ENCODE measurements at regions not wholly inside any gene's neighbourhood (a gene's known extent, or its start where the extent isn't known, plus 50 kb on each side); places are given as distances from the start of the nearest gene placed in this dataset.
A peak's percentile ranks its signal among the peaks of the same experiment; 100 is the strongest.
"Not testable (repeated sequence)": the region's sequence is repeated elsewhere in the genome, so short reads cannot be mapped to it uniquely, and the experiment has no call there.

DNA sequence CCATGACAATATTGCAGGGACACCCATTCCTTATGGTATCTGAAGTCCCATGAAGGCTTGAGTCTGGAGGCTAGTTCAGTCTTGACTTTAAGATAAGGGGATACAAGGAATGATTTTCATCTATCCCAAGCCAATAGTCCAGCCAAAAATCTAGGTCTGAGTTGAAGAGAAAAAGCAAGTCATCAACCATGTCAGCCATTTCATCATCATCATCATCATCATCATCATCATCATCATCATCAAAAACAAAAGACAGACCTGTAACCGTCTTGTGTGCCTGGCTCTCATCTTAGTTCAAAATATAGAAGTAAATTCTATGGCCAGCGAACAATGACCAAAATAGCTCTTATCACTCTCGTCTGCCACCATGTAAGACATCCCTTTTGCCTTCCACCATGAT lies 59.5 kb upstream of the FAM90A26 start:
- H3K36me3 ChIP-seq (ENCODE audit: low read depth); H3K27ac ChIP-seq; intact Hi-C loops (cut with micrococcal nuclease; ENCODE audit: unreplicated experiment); BruUV-seq (replicated peaks); CTCF ChIA-PET; H3K4me3 ChIP-seq; DNase-seq; H3K9me3 ChIP-seq (ENCODE audit: insufficient read depth, low read depth); POLR2A ChIA-PET (ENCODE audit: unreplicated experiment); H4K20me1 ChIP-seq (ENCODE audit: insufficient read depth); H3K4me1 ChIP-seq (replicated peaks; ENCODE audit: insufficient read depth); H3K9me2 ChIP-seq (ENCODE audit: insufficient read depth); H2AFZ ChIP-seq; H3F3A ChIP-seq (ENCODE audit: insufficient read depth, low read depth); H3K4me2 ChIP-seq; H3K79me2 ChIP-seq (ENCODE audit: low read depth): not testable (repeated sequence)
- peaks cover 10% of the 10 kb centered on the region; the same call in 1 of the 2 replicates for H3K27me3 ChIP-seq (ENCODE audit: insufficient read depth, low read depth)

DNA sequence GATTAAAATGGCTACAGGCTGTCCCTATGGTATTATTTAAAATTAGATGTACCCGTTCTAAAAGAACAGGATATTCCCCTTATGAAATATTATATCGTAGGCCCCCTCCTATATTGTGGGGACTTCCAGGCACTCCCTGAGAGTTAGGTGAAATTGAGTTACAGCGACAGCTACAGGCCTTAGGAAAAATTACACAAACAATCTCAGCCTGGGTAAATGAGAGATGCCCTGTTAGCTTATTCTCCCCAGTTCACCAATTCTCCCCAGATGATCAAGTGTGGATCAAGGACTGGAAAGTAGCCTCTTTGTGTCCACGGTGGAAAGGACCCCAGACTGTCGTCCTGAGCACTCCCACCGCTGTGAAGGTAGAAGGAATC lies 67.1 kb upstream of the FAM90A26 start:
- H3K79me2 ChIP-seq (ENCODE audit: low read depth); H3K9me3 ChIP-seq (ENCODE audit: insufficient read depth, low read depth); H3F3A ChIP-seq (ENCODE audit: insufficient read depth, low read depth); BruUV-seq (replicated peaks); POLR2A ChIA-PET (ENCODE audit: unreplicated experiment); H3K9me2 ChIP-seq (ENCODE audit: insufficient read depth); H3K4me3 ChIP-seq; H3K27ac ChIP-seq; H2AFZ ChIP-seq; H3K4me1 ChIP-seq (replicated peaks; ENCODE audit: insufficient read depth); DNase-seq; H3K4me2 ChIP-seq; H4K20me1 ChIP-seq (ENCODE audit: insufficient read depth); intact Hi-C loops (cut with micrococcal nuclease; ENCODE audit: unreplicated experiment); H3K36me3 ChIP-seq (ENCODE audit: low read depth); CTCF ChIA-PET: not testable (repeated sequence)
- peaks cover 46% of the 10 kb centered on the region; the same call in 1 of the 2 replicates for H3K27me3 ChIP-seq (ENCODE audit: insufficient read depth, low read depth)
- TF ChIP-seq, protein P1, sequence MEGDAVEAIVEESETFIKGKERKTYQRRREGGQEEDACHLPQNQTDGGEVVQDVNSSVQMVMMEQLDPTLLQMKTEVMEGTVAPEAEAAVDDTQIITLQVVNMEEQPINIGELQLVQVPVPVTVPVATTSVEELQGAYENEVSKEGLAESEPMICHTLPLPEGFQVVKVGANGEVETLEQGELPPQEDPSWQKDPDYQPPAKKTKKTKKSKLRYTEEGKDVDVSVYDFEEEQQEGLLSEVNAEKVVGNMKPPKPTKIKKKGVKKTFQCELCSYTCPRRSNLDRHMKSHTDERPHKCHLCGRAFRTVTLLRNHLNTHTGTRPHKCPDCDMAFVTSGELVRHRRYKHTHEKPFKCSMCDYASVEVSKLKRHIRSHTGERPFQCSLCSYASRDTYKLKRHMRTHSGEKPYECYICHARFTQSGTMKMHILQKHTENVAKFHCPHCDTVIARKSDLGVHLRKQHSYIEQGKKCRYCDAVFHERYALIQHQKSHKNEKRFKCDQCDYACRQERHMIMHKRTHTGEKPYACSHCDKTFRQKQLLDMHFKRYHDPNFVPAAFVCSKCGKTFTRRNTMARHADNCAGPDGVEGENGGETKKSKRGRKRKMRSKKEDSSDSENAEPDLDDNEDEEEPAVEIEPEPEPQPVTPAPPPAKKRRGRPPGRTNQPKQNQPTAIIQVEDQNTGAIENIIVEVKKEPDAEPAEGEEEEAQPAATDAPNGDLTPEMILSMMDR (conservative IDR thresholded peaks at IDR 0.05): peak; percentile 40; the same call in 1 of the 2 replicates

DNA sequence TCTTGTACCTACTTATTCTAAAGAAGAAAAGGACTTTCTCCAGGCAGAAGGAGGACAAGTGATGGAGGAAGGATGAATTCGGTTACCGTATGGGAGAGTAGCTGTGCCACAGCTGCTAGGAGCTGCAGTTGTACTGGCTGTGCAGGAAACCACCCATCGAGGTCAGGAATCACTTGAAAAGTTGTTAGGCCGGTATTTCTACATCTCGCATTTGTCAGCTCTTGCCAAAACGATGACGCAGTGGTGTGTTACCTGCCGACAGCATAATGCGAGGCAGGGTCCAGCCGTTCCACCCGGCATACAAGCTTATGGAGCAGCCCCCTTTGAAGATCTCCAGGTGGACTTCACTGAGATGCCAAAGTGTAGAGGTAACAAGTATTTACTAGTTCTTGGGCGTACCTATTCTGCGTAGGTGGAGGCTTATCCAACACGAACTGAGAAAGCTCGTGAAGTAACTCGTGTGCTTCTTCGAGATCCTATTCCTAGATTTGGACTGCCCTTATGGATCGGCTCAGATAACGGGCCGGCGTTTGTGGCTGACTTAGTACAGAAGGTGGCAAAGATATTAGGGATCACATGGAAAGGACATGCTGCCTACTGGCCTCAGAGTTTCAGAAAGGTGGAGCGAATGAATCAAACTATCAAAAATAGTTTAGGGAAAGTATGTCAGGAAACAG lies 67.6 kb upstream of the FAM90A26 start:
- H3K27me3 ChIP-seq (ENCODE audit: insufficient read depth, low read depth): peaks cover 46% of the 10 kb centered on the region; the same call in 1 of the 2 replicates
- H3F3A ChIP-seq (ENCODE audit: insufficient read depth, low read depth); H3K4me1 ChIP-seq (replicated peaks; ENCODE audit: insufficient read depth); CTCF ChIA-PET; H3K4me2 ChIP-seq; H3K79me2 ChIP-seq (ENCODE audit: low read depth); H3K9me2 ChIP-seq (ENCODE audit: insufficient read depth); H4K20me1 ChIP-seq (ENCODE audit: insufficient read depth); POLR2A ChIA-PET (ENCODE audit: unreplicated experiment); H3K27ac ChIP-seq; H3K9me3 ChIP-seq (ENCODE audit: insufficient read depth, low read depth); intact Hi-C loops (cut with micrococcal nuclease; ENCODE audit: unreplicated experiment); BruUV-seq (replicated peaks); DNase-seq; H2AFZ ChIP-seq; H3K4me3 ChIP-seq; H3K36me3 ChIP-seq (ENCODE audit: low read depth): not testable (repeated sequence)

DNA sequence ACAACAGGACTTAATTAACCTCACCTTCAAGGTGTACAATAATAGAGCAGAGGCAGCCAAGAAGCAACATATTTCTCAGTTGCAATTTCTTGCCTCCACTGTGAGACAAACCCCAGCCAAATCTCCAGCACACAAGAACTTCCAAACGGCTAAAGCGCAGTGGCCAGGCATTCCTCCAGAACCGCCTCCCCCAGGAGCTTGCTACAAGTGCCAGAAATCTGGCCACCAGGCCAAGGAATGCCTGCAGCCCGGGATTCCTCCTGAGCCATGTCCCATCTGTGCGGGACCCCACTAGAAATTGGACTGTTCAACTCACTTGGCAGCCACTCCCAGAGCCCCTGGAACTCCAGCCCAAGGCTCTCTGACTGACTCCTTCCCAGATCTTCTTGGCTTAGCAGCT lies 73.9 kb upstream of the FAM90A26 start:
- H3F3A ChIP-seq (ENCODE audit: insufficient read depth, low read depth); H3K27ac ChIP-seq; H3K9me2 ChIP-seq (ENCODE audit: insufficient read depth); H3K4me2 ChIP-seq; BruUV-seq (replicated peaks); H4K20me1 ChIP-seq (ENCODE audit: insufficient read depth); H3K79me2 ChIP-seq (ENCODE audit: low read depth); H3K4me3 ChIP-seq; H2AFZ ChIP-seq; H3K4me1 ChIP-seq (replicated peaks; ENCODE audit: insufficient read depth); DNase-seq; H3K36me3 ChIP-seq (ENCODE audit: low read depth); CTCF ChIA-PET; H3K9me3 ChIP-seq (ENCODE audit: insufficient read depth, low read depth); intact Hi-C loops (cut with micrococcal nuclease; ENCODE audit: unreplicated experiment); POLR2A ChIA-PET (ENCODE audit: unreplicated experiment): not testable (repeated sequence)
- H3K27me3 ChIP-seq (ENCODE audit: insufficient read depth, low read depth): peaks cover 14% of the 10 kb centered on the region; the same call in 1 of the 2 replicates

DNA sequence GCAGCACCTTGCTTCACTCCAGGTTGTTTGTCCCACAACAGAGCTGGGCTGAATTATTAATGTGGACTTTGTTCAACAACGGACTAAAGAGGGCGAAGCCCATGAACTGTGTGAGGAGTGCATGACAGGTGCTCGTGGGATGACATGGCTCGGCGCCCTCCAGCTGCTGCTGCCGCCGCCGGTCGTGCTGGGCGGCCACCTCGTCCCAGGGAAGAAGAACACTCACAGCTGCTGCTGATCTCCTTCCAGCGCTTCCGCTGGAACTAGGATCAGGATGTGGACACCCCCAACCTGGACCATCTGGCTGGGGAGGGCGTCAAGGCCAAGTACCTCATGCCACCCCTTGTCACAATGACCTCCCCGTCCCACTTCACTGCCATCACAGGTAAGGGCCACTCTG lies 91.4 kb upstream of the FAM90A26 start:
- CTCF ChIA-PET; H3K9me2 ChIP-seq (ENCODE audit: insufficient read depth); BruUV-seq (replicated peaks); H3K4me3 ChIP-seq; H3K27ac ChIP-seq; intact Hi-C loops (cut with micrococcal nuclease; ENCODE audit: unreplicated experiment); POLR2A ChIA-PET (ENCODE audit: unreplicated experiment); H4K20me1 ChIP-seq (ENCODE audit: insufficient read depth); DNase-seq; H3K79me2 ChIP-seq (ENCODE audit: low read depth); H3F3A ChIP-seq (ENCODE audit: insufficient read depth, low read depth); H2AFZ ChIP-seq; H3K4me2 ChIP-seq; H3K9me3 ChIP-seq (ENCODE audit: insufficient read depth, low read depth); H3K36me3 ChIP-seq (ENCODE audit: low read depth); H3K4me1 ChIP-seq (replicated peaks; ENCODE audit: insufficient read depth): not testable (repeated sequence)
- H3K27me3 ChIP-seq (ENCODE audit: insufficient read depth, low read depth): peaks cover 12% of the 10 kb centered on the region; the same call in 1 of the 2 replicates

DNA sequence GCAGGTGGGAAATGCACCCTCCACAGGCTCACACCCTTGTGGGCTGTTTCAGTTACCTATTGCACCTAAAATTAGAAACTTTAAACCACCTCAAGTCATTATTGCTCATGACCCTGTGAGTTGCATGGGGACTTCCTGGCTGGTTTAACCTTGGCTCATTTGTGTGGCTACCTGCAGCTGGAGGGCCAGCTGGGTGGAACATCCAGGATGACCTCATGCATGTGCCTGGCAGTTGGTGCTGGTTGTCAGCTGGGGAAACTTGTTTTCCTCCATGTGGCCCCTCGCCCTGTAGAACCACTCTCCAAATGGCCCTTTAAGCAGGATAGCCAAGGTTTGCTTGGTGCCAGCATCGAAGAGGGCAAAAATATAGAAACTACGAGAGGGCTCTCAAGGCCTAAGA lies 93.2 kb upstream of the FAM90A26 start:
- not testable (repeated sequence) for H3K9me2 ChIP-seq (ENCODE audit: insufficient read depth)

DNA sequence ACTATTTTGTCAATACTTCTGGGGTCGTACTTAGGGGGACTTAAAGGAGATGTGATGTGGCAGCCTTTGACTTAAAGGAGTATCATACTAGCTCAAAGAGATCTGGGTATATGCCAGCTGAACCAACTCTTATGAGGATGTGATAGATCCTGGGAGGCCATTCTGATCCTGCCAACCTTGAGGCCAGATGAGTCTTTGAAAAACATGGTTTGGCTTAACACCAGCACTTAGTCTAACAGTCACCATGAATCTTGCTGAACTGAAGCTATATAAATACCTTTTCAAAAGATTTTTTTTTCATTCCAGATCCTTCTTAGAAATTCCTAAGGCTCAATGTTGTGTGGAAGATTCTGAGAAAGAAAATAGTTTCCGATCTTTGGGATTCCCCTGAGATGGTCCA lies 93.7 kb upstream of the FAM90A26 start:
- intact Hi-C loops (cut with micrococcal nuclease; ENCODE audit: unreplicated experiment); H3K4me3 ChIP-seq; H2AFZ ChIP-seq: not testable (repeated sequence)

More for the DNA sequence above, 93.2 kb upstream of the FAM90A26 start:
- H3K79me2 ChIP-seq (ENCODE audit: low read depth); H3K27ac ChIP-seq; H3K4me1 ChIP-seq (replicated peaks; ENCODE audit: insufficient read depth); H3K9me3 ChIP-seq (ENCODE audit: insufficient read depth, low read depth); H3K4me3 ChIP-seq; POLR2A ChIA-PET (ENCODE audit: unreplicated experiment); H2AFZ ChIP-seq; intact Hi-C loops (cut with micrococcal nuclease; ENCODE audit: unreplicated experiment); H3K36me3 ChIP-seq (ENCODE audit: low read depth); DNase-seq; H3F3A ChIP-seq (ENCODE audit: insufficient read depth, low read depth); H3K4me2 ChIP-seq; H4K20me1 ChIP-seq (ENCODE audit: insufficient read depth); CTCF ChIA-PET; BruUV-seq (replicated peaks): not testable (repeated sequence)
- H3K27me3 ChIP-seq (ENCODE audit: insufficient read depth, low read depth): peaks cover 24% of the 10 kb centered on the region

More for the DNA sequence above, 93.7 kb upstream of the FAM90A26 start:
- POLR2A ChIA-PET (ENCODE audit: unreplicated experiment); CTCF ChIA-PET; H3F3A ChIP-seq (ENCODE audit: insufficient read depth, low read depth); H3K9me3 ChIP-seq (ENCODE audit: insufficient read depth, low read depth); BruUV-seq (replicated peaks); H3K36me3 ChIP-seq (ENCODE audit: low read depth); H3K4me1 ChIP-seq (replicated peaks; ENCODE audit: insufficient read depth); H3K4me2 ChIP-seq; H3K9me2 ChIP-seq (ENCODE audit: insufficient read depth); DNase-seq; H4K20me1 ChIP-seq (ENCODE audit: insufficient read depth); H3K79me2 ChIP-seq (ENCODE audit: low read depth); H3K27ac ChIP-seq: not testable (repeated sequence)
- peaks cover 27% of the 10 kb centered on the region for H3K27me3 ChIP-seq (ENCODE audit: insufficient read depth, low read depth)
